ENCODE measurements at regions not wholly inside any gene's neighbourhood (a gene's known extent, or its start where the extent isn't known, plus 50 kb on each side); places are given as distances from the start of the nearest gene placed in this dataset.

- no peak for DNase-seq (ENCODE audit: low read depth)
Measured at GRCh38 chr11:109804911-109805310, 288.3 kb upstream of the ZC3H12C start.

- no peak for DNase-seq (ENCODE audit: low read depth)
Measured at GRCh38 chr11:109806205-109806604, 287.0 kb upstream of the ZC3H12C start.

- no peak for DNase-seq (ENCODE audit: low read depth)
Measured at GRCh38 chr11:109808569-109808968, 284.6 kb upstream of the ZC3H12C start.

- no peak for DNase-seq (ENCODE audit: low read depth)
Measured at GRCh38 chr11:109814824-109815223, 278.4 kb upstream of the ZC3H12C start.

- no peak for DNase-seq (ENCODE audit: low read depth)
Measured at GRCh38 chr11:109815500-109816150, 277.6 kb upstream of the ZC3H12C start.

GRCh38 chr11:109818290-109818689, 274.9 kb upstream of the ZC3H12C start:
- DNase-seq (ENCODE audit: low read depth): no peak

GRCh38 chr11:109819410-109819809, 273.8 kb upstream of the ZC3H12C start:
- DNase-seq (ENCODE audit: low read depth): no peak

GRCh38 chr11:109821511-109821910, 271.7 kb upstream of the ZC3H12C start:
- no peak for DNase-seq (ENCODE audit: low read depth)

- DNase-seq (ENCODE audit: low read depth): no peak
Measured at GRCh38 chr11:109822436-109823102, 270.6 kb upstream of the ZC3H12C start.

GRCh38 chr11:109828387-109828786, 264.8 kb upstream of the ZC3H12C start:
- DNase-seq (ENCODE audit: low read depth): no peak

- DNase-seq (ENCODE audit: low read depth): no peak
Measured at GRCh38 chr11:109838026-109838425, 255.2 kb upstream of the ZC3H12C start.

- DNase-seq (ENCODE audit: low read depth): no peak
Measured at GRCh38 chr11:109845437-109845836, 247.8 kb upstream of the ZC3H12C start.

- DNase-seq (ENCODE audit: low read depth): no peak
Measured at GRCh38 chr11:109847621-109848020, 245.6 kb upstream of the ZC3H12C start.

- DNase-seq (ENCODE audit: low read depth): no peak
Measured at GRCh38 chr11:109849051-109849450, 244.1 kb upstream of the ZC3H12C start.

- DNase-seq (ENCODE audit: low read depth): no peak
Measured at GRCh38 chr11:109849946-109850345, 243.2 kb upstream of the ZC3H12C start.

GRCh38 chr11:109851780-109852390, 241.3 kb upstream of the ZC3H12C start:
- DNase-seq (ENCODE audit: low read depth): no peak

- no peak for DNase-seq (ENCODE audit: low read depth)
Measured at GRCh38 chr11:109853156-109853776, 239.9 kb upstream of the ZC3H12C start.

- no peak for DNase-seq (ENCODE audit: low read depth)
Measured at GRCh38 chr11:109854731-109855130, 238.5 kb upstream of the ZC3H12C start.

GRCh38 chr11:109856928-109857327, 236.3 kb upstream of the ZC3H12C start:
- no peak for DNase-seq (ENCODE audit: low read depth)

GRCh38 chr11:109857637-109858036, 235.6 kb upstream of the ZC3H12C start:
- no peak for DNase-seq (ENCODE audit: low read depth)

GRCh38 chr11:109858152-109858551, 235.0 kb upstream of the ZC3H12C start:
- DNase-seq (ENCODE audit: low read depth): no peak

- no peak for DNase-seq (ENCODE audit: low read depth)
Measured at GRCh38 chr11:109859045-109859724, 234.0 kb upstream of the ZC3H12C start.
